ENCODE measurements at regions not wholly inside any gene's neighbourhood (a gene's known extent, or its start where the extent isn't known, plus 50 kb on each side); places are given as distances from the start of the nearest gene placed in this dataset.

GRCh38 chr1:99397863-99398262, 133.6 kb downstream of the PLPPR4 start:
- no peak for TF ChIP-seq POLR2A (IDR thresholded peaks at IDR 0.05)
- no peak for TF ChIP-seq CTCF (IDR thresholded peaks at IDR 0.05)
- TF ChIP-seq EP300 (IDR thresholded peaks at IDR 0.05), result no peak

Data from suprapubic skin (tissue), 3 donors.